ENCODE measurements at regions not wholly inside any gene's neighbourhood (a gene's known extent, or its start where the extent isn't known, plus 50 kb on each side); places are given as distances from the start of the nearest gene placed in this dataset.

GRCh38 chr2:138105358-138105757 is 141.1 kb downstream of the HNMT start:
- DNase-seq (ENCODE audit: low read depth), result no peak

GRCh38 chr2:138106606-138107005 is 142.3 kb downstream of the HNMT start:
- DNase-seq (ENCODE audit: low read depth), result no peak

GRCh38 chr2:138107288-138107687 is 143.0 kb downstream of the HNMT start:
- no peak for DNase-seq (ENCODE audit: low read depth)

GRCh38 chr2:138110453-138111083 is 146.3 kb downstream of the HNMT start:
- DNase-seq (ENCODE audit: low read depth), result no peak

- no peak for DNase-seq (ENCODE audit: low read depth)
These were observed 148.3 kb downstream of the HNMT start for GRCh38 chr2:138112536-138112935.

GRCh38 chr2:138113871-138114525 is 149.7 kb downstream of the HNMT start:
- no peak for DNase-seq (ENCODE audit: low read depth)

GRCh38 chr2:138115666-138116065 is 151.4 kb downstream of the HNMT start:
- no peak for DNase-seq (ENCODE audit: low read depth)

GRCh38 chr2:138116456-138116855 is 152.2 kb downstream of the HNMT start:
- DNase-seq (ENCODE audit: low read depth), result no peak

- no peak for DNase-seq (ENCODE audit: low read depth)
These were observed 157.7 kb downstream of the HNMT start for GRCh38 chr2:138121666-138122661.

- no peak for DNase-seq (ENCODE audit: low read depth)
These were observed 158.6 kb downstream of the HNMT start for GRCh38 chr2:138122891-138123290.

- DNase-seq (ENCODE audit: low read depth), result no peak
These were observed 159.5 kb downstream of the HNMT start for GRCh38 chr2:138123741-138124140.

- DNase-seq (ENCODE audit: low read depth), result no peak
These were observed 160.2 kb downstream of the HNMT start for GRCh38 chr2:138124521-138124920.

- DNase-seq (ENCODE audit: low read depth), result no peak
These were observed 161.3 kb downstream of the HNMT start for GRCh38 chr2:138125306-138126288.

- no peak for DNase-seq (ENCODE audit: low read depth)
These were observed 167.8 kb downstream of the HNMT start for GRCh38 chr2:138132108-138132507.

GRCh38 chr2:138137949-138138348 is 173.7 kb downstream of the HNMT start:
- DNase-seq (ENCODE audit: low read depth), result no peak

GRCh38 chr2:138147796-138148195 is 183.5 kb downstream of the HNMT start:
- no peak for DNase-seq (ENCODE audit: low read depth)

- no peak for DNase-seq (ENCODE audit: low read depth)
These were observed 191.0 kb downstream of the HNMT start for GRCh38 chr2:138155304-138155703.

GRCh38 chr2:138157372-138157771 is 193.1 kb downstream of the HNMT start:
- no peak for DNase-seq (ENCODE audit: low read depth)

- DNase-seq (ENCODE audit: low read depth), result no peak
These were observed 206.2 kb downstream of the HNMT start for GRCh38 chr2:138170485-138170884.

- DNase-seq (ENCODE audit: low read depth), result no peak
These were observed 207.0 kb downstream of the HNMT start for GRCh38 chr2:138171244-138171643.

GRCh38 chr2:138175066-138175465 is 210.8 kb downstream of the HNMT start:
- DNase-seq (ENCODE audit: low read depth), result no peak

All from HS-5 (cell line).